ENCODE measurements at regions not wholly inside any gene's neighbourhood (a gene's known extent, or its start where the extent isn't known, plus 50 kb on each side); places are given as distances from the start of the nearest gene placed in this dataset.

DNA sequence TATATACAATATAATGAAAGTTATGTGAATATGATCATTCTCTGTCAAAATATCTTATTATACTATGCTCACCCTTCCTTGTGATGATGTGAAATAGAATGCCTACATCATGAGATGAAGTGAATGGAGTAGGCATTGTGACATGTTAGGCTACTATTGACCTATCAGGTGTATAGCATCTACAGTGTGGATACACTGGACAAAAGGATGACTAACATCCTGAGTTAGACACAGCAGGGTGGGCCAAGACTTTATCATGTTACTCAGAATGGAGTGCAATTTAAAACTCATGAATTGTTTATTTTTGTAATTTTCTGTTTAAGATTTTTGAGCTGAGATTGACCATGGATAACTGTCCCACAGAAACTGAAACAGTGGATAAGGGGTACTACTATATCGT, 53.4 kb upstream of the NAV3 start:
- no peak for DNase-seq

DNA sequence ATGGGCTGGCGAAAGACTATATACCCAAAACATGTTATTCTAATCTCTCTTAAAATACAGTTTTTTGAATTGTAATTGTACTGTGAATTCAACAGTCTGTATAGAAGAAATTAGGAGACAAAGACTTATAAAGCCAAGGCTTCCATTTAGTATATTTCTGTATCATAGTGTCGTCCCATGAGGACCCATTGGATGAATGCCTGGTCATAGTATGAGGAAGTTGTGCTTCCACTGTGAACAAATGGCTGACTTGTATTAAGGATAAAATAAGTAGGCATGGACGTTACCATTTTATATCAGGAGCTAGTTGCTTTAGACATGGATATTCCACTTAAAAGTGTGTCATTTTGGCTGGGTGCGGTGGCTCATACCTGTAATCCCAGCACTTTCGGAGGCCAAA, 55.9 kb upstream of the NAV3 start:
- DNase-seq = no peak

DNA sequence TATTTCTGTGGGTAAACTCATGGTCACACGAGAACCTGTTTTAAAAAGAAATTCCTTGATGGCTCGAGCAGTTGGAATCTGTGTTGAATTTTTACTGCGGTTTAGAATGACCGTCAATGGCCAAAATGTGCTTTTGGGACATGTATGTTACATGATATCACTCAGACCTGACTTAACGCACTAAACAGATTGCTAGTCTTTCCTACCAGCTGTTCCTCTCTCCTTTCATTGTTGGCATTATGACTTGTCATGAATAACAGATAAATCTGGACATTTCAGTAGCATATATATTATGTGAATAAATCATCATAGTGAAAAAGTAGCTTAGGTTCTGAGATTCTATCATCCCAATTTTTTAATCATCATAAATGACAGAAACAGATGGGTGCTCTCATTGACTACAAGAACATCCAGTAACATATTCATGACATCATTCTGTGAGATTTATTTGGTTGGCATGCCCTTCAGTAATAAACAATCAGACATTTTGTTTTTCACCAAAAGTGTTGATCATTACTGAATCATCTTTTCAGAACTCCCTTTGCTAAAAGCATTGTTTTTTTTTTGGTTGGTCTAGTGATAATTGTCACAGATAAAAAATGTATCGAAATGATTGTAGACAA, 57.9 kb upstream of the NAV3 start:
- no peak for DNase-seq

DNA sequence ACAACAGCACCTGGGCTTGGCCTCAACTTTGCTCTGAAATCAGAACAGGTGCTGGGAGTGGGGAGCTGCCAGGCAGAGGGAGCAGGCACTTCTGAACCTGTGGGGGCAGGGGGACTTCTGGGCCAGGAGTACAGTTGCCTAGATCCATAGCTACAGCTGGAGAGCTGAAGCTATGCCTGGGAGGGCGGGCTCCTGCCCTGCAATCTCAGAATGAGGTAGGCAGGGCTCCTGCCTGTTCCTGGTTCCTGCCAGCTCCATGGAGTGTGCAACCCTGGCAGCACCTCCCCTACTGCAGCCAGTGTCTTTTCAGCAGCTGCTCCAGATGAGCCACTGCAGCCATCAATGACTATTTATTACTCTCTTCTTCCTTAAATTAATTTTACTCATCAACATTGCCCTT, 62.1 kb upstream of the NAV3 start:
- DNase-seq = no peak

DNA sequence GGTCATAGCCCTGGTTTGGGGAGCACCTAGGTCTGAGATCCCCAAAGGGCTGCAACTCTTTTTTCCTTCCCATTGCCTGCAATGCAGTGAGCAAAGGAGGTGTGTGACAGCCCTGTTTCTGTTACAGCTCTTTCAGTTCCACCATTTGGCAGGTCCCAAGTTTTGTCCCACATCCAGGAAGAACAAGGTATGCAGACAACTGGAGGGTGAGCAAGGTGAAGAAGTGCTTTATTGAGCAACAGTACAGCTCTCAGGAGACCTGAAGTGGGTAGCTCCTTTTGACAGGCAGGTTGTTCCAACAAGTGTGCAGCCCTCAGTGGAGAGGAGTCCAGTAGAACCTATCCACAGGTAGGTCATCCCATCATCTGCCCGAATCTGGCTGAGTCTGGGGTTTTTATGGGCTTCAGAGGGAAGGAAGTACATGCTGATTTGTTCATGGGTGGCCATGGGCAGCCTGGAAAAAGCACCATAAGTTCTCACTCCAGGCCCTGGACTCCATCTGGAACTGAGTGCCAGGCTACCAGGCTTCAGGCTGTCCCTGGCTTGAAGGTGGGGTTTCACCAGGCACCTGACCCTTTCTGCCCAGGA, 62.8 kb upstream of the NAV3 start:
- DNase-seq = no peak

DNA sequence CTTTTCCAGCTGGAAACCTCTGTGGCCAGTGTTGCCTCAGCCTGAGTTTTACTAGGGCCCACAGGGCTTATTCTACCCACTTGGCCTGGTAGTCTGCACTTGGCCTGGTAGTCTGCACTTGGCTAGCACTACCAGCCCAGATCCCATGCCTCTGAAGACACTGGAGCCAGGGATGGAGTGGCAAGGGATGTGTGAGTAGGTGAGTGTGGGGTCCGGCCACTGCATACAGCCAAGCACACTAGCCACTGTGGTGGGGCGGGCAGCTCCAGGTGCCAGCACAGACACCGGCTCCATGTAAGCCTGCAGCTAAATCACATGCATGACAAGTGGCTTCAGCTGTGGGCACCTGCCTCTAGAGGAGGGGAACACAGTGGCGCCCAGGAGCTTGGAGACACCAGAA, 63.4 kb upstream of the NAV3 start:
- DNase-seq = no peak

DNA sequence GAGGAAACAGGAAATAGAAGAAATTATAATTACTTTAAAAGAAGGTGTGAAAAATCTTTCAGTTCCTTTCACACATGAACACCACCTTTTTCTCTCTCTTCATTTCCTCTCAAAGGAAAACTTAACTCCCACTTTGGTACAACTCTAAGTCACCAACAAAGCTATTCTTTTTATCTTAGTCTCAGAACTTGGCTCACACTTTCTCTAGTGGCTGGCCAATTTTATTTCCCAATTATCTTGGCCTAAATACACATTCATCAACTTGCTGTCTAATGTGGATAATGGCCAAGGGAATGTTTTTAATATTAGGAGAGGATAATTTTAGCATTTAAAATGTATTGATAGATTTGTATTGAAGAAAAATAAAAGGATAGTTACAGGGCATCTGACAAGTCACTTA, 64.5 kb upstream of the NAV3 start:
- DNase-seq = no peak

DNA sequence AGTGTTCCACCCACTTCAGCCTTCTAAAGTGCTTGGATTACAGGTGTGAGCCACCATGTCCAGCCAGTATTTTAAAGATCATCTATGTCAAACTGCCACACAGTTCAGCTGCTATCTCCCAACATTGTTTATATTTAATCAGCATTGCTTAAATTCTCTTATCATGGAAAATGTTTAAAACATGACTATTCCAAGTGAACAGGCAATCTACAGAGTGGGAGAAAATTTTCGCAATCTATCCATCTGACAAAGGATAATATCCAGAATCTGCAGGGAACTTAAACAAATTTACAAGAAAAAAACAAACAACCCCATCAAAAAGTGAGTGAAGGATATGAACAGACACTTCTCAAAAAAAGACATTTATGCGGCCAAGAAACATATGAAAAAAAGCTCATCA, 69.4 kb upstream of the NAV3 start:
- DNase-seq = no peak

DNA sequence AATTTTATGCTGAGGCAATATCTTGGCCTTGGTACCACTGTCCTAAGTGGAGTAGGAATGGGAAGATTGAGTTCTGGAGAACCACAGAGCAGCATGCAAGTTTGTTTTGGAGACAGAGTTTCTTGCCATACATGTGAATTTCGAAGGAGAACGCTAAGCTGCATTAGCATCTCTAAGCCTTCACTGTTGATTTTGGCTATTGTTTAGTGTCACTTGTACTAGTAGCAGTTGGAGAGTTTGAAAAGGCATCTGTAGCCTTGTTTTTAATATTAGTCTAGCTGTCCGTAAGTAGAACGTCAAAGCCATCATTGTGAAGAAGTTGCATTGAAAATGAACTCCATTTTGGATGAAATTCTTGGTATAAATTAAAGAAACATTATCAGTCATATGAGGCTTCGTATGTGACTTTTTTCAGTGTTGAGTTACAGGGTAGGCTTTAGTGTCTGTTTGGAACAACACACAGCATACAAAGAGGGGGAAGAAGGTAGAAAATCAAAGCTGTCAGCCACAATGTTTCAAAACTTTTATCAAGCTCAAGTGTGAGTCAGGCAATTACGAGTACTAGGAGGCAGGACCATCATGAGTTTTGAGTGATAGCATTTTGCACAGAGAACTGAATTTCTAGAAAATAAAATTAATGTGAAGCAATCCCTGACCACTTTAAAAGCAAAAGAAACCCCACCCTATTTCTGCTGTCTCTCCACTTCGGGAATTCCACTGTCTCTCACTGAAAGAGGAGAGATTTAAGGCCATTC, 70.2 kb upstream of the NAV3 start:
- DNase-seq = no peak

DNA sequence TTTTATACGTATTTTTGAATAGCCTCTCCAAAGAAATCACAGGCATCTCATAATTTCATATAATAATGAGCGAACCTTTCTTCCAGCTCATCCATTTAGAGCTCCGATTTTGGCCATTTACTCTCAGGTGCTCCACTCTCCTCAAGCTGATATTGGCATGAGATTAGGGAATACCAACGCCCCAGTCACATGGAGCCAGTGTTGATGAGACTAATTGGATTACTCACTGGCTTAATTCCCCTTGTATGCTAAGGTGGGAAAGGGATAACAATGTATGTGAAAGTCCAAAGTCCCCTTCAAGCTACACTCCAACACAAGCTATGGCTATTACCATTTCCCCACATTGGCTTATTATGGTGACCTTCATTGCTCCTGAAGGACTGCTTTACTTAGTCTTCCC, 76.6 kb upstream of the NAV3 start:
- DNase-seq = no peak

DNA sequence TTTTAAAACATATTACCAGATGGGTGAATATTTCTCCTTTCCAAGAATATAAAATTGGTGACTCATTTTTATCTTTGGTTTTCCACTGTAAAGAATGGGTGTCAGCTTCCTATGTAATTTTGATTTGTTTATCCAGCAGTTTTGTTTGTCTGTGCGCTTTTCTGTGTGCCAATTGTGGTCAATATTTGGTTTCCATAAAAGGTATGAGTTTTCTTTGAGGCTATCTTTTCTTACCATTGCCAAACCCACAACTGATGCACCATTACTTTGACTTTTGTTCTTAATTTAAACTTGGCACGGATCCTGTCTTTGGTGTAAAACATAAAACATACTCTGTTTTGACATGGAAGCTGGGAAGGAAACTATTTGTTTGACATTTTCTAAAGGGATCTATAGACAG, 78.8 kb upstream of the NAV3 start:
- peak; percentile 75 for DNase-seq

DNA sequence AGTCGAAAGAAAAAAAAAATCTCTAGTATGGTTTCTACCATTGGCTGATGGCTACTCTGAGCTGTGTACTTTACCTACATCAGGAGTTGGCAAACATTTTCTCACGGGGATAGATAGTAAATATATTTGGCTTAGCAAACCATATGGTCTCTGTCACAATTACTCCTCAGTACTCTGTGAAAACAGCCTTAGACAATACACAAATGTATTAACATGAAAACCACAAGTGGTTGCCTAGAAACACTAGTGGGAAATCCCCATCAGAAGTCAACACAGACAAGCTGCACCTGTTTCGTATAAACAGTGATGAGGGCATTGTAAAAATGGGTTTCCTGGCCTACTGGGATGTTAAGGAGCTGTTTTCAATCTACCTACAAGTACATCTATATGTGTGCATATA, 84.6 kb upstream of the NAV3 start:
- DNase-seq = peak; percentile 34

DNA sequence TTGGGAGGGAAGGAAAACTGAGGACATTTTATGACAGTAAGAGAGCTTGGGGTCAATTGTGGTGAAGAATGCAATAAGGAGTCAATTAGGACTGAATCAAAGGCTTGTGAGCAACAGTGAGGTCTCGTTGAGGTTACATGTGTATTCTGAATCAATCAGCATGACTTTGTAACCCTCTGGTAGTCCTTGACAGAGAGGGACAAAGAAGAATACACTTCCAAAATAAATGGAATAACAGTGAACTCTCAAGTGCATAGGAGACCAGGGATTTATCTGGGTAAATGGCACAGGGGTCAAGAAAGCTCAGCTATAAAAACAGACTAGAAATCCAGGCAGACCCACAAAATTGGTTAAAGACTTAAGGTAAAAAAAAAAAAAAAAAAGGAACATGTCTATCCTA, 85.1 kb upstream of the NAV3 start:
- DNase-seq = no peak

DNA sequence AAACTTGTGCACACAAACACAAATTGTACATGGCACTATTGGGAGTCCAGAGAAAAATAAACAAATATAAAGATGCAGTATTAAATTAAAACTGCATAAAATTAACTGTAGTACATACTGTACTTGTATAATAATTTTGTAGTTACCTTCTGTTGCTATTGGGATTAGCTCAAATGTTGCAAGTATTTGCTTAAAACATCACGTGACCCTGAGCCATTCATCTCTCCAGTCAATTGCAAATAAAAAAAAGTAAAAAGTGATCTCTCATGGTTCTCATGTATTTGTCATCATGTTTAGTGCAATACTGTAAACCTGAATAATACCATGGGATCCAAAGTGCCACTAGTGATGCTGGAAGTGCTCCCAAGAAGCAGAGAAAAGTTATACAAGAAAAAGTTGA, 88.1 kb upstream of the NAV3 start:
- DNase-seq = no peak

DNA sequence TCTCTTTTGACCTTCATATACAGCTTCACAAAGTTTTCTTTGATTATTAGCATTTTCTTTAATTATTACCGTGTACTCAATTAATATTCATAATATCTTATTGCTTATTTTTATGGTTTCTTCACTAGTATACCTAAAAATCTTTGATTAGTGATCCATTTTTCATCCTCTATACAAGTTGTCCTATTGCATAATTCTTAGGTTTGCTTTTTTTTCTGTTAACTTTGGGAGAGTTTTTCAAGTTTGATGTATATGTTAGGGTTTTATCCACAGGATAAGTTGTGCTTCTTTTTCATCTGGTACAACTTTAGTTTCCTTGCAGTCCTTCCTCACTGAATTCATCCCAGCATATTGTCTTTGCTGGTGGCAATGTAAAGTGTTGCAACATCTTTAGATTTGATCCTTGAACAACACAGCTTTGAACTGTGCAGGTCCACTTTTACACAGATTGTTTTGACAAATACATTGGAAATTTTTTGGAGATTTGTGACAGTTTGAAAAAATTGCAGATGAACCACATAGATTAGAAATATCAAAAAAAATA, 88.6 kb upstream of the NAV3 start:
- no peak for DNase-seq

DNA sequence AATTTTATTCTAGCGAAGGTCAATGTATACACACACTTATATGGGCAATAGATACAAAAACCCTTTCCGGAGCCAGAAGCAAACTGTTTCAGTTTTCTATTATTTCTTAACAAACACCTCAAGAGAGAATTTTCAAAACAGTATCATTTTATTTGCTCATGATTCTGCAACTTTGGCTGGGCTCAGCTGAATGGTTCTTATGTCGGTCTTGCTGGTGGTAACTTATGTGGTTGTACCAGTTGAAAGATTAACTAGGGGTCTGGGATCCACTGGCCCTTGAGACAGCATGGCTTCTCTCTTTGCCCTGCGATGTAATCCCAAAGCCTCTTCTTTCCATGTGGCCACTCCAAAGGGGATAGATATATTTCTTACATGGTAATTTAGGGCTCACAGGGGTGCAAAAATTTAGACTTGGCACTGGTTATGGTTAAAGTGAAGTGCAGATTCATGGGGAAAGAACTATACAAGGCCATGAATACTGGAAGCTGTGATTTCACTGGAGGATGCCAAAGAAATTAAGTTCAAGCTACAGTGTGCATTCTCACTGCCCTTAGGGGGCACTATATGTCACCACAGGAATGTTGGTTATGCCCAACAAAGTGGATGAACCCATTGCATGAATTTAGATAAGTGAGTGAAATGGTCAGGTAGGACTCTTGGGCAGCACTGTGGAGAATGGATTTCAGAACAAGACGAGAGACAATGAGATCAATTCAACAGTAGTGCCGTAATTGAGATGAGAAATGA, 94.3 kb upstream of the NAV3 start:
- no peak for DNase-seq

DNA sequence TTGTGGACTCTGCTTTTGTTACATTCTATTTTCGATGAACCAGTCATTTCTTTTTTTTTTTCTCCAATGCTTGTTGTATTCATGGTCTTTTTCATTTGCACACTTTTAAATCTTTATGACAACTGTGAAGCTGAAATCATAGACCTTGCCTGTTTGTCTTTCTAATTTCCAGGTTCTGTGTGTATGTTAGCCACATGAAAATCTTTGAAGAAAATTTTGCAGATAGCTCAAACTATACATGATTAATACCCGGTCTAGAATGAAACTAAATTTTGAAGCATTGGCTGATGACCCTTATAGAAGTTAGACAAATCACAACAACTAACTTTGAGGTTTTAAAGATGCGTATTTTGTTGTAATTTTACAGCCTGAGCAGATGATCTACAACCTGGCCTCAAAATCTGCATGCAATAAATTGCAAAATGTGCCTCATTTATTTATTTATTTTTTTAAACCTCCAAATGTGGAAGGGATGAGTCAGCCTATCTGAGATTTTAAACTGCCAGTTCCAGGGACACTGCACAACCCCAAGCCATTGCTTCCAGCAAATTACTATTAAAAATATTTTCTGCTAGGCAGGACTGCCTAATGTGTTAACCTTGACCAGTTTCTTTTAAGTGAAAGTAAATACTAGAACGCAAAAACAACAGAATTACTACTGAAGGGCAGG, 96.3 kb upstream of the NAV3 start:
- peak; percentile 78 for DNase-seq

DNA sequence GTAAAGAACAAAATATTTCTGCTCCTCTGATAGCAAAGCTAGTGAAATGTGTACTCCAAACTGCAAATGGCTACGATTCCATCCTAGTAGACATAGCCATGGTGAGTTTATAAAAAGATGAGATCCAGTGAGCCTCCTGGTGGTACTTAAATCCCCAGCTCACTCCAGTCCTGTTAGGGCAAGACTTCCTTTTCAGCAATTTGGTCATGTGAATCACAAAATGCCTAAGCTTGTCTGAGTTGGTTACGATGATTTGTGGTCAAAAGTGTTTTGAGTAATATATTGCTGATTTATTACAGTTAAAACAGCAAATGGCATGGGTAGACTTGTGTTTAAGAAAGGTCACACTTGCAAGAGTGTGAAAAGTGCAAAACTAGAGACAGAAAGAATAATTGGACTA, 102.7 kb upstream of the NAV3 start:
- DNase-seq = peak; percentile 33

DNA sequence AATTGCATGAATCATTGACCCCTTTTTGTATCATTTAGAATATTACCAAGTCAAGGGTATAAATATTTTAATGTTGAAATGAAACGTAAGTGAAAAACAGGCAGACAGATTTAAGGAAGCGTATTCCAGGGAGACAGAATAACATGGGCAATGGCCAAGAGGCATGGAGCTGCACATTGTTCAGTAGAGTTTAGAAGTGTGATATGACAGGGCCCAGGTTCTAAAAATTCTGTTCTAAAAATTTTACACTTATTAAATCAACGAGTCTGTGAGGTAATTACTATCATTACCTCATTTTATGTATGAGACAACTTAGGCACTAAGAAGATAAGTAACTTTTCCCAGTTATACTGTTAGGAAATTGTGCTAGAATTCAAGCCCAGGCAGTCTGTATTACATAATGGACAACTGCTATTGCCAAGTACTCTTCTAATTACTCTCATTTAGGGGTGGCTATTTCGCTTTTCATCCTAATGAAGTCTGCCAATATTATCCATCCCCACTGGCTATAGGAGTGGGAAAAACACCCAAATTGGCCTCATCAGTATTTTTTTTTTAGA, 103.2 kb upstream of the NAV3 start:
- no peak for DNase-seq

DNA sequence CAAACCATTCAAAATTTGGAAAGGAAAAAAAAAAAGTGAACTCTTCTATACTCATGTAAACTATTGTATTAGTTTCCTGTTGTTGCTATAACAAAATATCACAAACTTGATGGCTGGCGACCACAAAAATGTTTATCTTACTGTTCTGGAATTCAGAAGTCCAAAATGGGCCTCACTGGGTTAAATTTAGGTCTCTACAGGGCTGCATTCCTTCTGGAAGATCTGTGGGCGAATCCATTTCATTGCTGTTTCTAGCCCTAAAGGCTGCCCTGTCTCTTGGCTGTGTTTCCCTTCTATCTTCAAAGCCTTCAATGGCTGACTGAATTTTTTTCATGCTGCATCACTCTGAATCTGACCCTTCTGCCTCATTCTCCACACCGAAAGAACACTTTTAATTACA, 105.1 kb upstream of the NAV3 start:
- peak; percentile 79 for DNase-seq

DNA sequence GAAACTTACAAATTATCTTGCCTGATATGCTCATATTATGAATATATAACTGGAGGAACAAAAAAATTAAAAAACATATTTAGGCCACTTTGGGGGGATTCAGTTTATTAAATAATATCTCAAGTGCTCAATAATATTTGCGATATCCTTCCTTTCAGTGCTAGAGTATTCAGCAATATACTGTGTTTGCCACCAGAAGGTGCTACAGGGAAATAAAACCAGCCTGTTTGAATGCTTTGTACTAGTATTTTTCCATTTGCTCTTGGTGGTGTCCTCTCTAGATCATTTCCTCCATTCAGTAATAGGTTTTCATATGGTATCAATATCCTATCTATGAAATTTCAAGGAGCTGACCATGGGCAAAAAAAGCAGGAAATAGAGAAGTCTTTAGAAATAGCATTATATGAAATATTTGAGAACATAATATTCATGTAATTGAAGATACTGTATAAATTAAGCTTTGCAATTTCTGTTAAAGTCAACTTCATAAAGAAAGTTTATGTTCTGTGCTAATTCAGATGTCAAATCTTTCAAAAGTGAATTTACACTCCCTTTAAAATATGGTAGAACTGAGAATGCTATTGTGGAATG, 106.2 kb upstream of the NAV3 start:
- peak; percentile 53 for DNase-seq

DNA sequence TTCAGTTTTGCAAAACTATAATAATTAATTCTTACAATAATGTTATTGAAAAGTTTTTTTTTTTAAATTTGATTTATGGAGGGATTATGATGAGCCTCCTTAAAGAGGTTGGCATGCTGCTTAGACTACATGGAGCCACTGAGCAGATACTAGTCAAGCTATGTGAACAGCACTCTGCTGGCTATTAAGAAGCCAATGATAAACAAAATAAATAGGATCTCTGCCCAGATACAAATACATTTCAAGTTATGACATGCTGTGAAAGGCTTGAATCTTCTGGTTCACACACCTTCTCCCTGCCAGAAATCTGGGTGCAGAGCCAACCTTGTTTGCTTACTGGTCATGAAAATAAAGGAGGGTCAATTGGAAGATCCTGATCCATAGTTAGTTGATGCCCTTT, 107.4 kb upstream of the NAV3 start:
- no peak for DNase-seq

All from fibroblast of skin of abdomen (primary cell).